ENCODE measurements at regions not wholly inside any gene's neighbourhood (a gene's known extent, or its start where the extent isn't known, plus 50 kb on each side); places are given as distances from the start of the nearest gene placed in this dataset.

DNA sequence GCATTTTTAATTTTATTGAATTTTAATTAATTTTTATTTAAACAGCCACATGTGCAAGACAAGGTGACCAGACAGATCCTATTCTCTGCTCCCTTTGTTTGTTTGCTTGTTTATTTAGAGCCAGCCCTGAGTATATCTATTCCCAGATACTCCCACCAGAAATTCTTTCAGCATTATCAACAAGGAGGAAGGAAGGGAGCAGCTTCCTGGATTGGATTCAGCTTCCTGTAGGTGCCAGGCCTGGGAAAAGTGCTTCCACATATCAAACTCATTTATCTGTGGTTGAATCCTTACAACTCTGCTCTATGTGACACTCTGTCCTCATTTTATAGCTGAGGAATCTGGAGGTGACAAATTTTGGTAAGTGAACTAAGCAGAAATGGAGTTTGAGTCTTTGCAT, 60.5 kb upstream of the KLF7 start:
- Histone ChIP-seq H4K20me1 (ENCODE audit: low read depth) (no peaks in the 10 kb centered on the region), H3K79me2 (ENCODE audit: low read depth) (no peaks in the 10 kb centered on the region), H2AFZ (replicated peaks) (no peak overlapping the region), H3K4me3 (no peak overlapping the region), H3K27ac (no peak overlapping the region), H3K4me1 (peaks cover 58% of the 10 kb centered on the region), H3K27me3 (no peaks in the 10 kb centered on the region), H3K9me3 (ENCODE audit: low read depth) (no peaks in the 10 kb centered on the region), H3F3A (ENCODE audit: low read depth) (peaks cover 26% of the 10 kb centered on the region), H3K36me3 (no peaks in the 10 kb centered on the region), H3K4me2 (peak overlapping the region; percentile 53), H3K9ac (no peak overlapping the region)
- DNase-seq (ENCODE audit: low spot score), result no peak
- Mint-ChIP-seq H3K9me3 (peaks cover 2% of the 10 kb centered on the region), H3K27ac (peak overlapping the region; percentile 92), H3K36me3 (peaks cover 2% of the 10 kb centered on the region), H3K4me1 (peaks cover 82% of the 10 kb centered on the region), H3K27me3 (ENCODE audit: insufficient read depth, low read depth) (peaks cover 17% of the 10 kb centered on the region), H3K4me3 (peak overlapping the region; percentile 61)
- TF ChIP-seq, protein P1, sequence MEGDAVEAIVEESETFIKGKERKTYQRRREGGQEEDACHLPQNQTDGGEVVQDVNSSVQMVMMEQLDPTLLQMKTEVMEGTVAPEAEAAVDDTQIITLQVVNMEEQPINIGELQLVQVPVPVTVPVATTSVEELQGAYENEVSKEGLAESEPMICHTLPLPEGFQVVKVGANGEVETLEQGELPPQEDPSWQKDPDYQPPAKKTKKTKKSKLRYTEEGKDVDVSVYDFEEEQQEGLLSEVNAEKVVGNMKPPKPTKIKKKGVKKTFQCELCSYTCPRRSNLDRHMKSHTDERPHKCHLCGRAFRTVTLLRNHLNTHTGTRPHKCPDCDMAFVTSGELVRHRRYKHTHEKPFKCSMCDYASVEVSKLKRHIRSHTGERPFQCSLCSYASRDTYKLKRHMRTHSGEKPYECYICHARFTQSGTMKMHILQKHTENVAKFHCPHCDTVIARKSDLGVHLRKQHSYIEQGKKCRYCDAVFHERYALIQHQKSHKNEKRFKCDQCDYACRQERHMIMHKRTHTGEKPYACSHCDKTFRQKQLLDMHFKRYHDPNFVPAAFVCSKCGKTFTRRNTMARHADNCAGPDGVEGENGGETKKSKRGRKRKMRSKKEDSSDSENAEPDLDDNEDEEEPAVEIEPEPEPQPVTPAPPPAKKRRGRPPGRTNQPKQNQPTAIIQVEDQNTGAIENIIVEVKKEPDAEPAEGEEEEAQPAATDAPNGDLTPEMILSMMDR (IDR thresholded peaks at IDR 0.05), result no peak
- TF ChIP-seq EZH2 (IDR thresholded peaks at IDR 0.05), result no peak
- no peak for TF ChIP-seq EZH2phosphoT487 (IDR thresholded peaks at IDR 0.05)

DNA sequence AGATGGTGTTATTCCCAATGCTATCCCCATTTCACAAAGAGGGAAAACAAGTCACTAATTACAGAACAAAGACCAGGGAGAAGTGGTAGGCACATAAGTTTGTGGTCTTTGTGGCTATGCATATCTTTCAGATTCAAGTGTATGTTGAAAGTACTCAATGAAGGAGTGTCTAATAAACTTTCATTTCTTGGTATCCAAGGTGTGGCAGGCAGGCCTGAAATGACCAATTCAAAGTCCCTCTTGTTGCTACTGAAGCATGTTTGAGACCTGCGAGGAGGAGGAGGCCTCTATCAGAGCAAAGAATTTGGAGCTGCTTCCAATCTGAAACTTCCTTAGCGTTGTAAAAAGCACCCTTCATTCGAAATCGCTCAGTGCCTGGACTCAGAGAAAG, 60.9 kb upstream of the KLF7 start:
- Histone ChIP-seq H3K4me2 (peak overlapping the region; percentile 53), H3K36me3 (no peaks in the 10 kb centered on the region), H3K27ac (no peak overlapping the region), H3K27me3 (no peaks in the 10 kb centered on the region), H2AFZ (replicated peaks) (peak overlapping the region; percentile 30), H3K4me1 (peaks cover 62% of the 10 kb centered on the region), H3K9ac (no peak overlapping the region), H3K9me3 (ENCODE audit: low read depth) (no peaks in the 10 kb centered on the region), H3K4me3 (peak overlapping the region; percentile 24), H3F3A (ENCODE audit: low read depth) (peaks cover 26% of the 10 kb centered on the region), H3K79me2 (ENCODE audit: low read depth) (no peaks in the 10 kb centered on the region), H4K20me1 (ENCODE audit: low read depth) (no peaks in the 10 kb centered on the region)
- H3K27ac Mint-ChIP-seq, result peak overlapping the region; percentile 92
- peaks cover 17% of the 10 kb centered on the region for H3K27me3 Mint-ChIP-seq (ENCODE audit: insufficient read depth, low read depth)
- peaks cover 82% of the 10 kb centered on the region for H3K4me1 Mint-ChIP-seq
- no peak for DNase-seq (ENCODE audit: low spot score)
- H3K36me3 Mint-ChIP-seq, result peaks cover 2% of the 10 kb centered on the region
- TF ChIP-seq, protein P1 (IDR thresholded peaks at IDR 0.05), result no peak
- TF ChIP-seq EZH2 (IDR thresholded peaks at IDR 0.05), result no peak
- TF ChIP-seq EZH2phosphoT487 (IDR thresholded peaks at IDR 0.05), result no peak
- peak overlapping the region; percentile 61 for H3K4me3 Mint-ChIP-seq
- peaks cover 2% of the 10 kb centered on the region for H3K9me3 Mint-ChIP-seq

DNA sequence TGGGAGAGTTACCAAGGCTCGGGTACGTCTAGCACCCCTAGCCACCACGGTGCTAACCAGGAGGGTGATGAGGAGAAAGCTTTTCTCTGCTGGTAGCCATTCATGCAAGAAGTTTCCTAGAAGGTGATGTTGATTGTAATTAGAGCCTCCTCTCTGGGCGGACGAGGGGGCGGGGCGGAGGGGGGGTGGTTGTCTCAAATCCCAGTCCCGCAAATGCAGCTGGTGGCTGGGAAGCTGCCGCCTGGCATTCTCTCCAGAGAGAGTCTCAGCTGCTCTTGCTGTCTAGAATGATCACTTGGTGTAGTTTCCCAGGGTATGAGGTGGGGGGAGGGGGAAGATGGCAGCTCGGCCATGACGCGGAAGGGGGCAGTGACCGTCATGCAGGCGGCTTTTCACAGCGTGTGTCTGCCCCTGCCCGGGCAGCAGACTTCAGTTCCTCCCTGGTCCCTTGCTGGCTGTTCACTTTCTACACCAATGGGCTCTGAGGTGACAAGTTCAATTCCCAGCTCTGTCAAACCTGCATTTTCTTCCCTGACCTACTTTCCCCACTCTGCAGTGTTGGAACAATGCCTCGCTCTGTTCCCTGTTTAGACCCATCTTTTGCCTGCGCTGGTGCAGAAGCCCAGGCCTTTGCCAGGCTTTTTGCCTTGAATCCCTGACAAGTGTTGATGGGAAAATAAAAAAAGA, 61.5 kb upstream of the KLF7 start:
- H3K27ac Mint-ChIP-seq, result peak overlapping the region; percentile 92
- H3K4me2 ChIP-seq, result peak overlapping the region; percentile 53
- no peak overlapping the region for H3K27ac ChIP-seq

More for the DNA sequence above, 61.5 kb upstream of the KLF7 start:
- Mint-ChIP-seq H3K27me3 (ENCODE audit: insufficient read depth, low read depth) (peaks cover 14% of the 10 kb centered on the region), H3K4me3 (peak overlapping the region; percentile 61), H3K36me3 (peaks cover 2% of the 10 kb centered on the region), H3K4me1 (peaks cover 82% of the 10 kb centered on the region), H3K9me3 (peaks cover 2% of the 10 kb centered on the region)
- H3K9ac ChIP-seq, result no peak overlapping the region
- H4K20me1 ChIP-seq (ENCODE audit: low read depth), result no peaks in the 10 kb centered on the region
- H3K9me3 ChIP-seq (ENCODE audit: low read depth), result no peaks in the 10 kb centered on the region
- no peak for TF ChIP-seq EZH2phosphoT487 (IDR thresholded peaks at IDR 0.05)
- TF ChIP-seq, protein P1 (IDR thresholded peaks at IDR 0.05), result no peak
- TF ChIP-seq EZH2 (IDR thresholded peaks at IDR 0.05), result no peak
- DNase-seq (ENCODE audit: low spot score), result peak; percentile 85
- no peaks in the 10 kb centered on the region for H3K36me3 ChIP-seq
- H3K79me2 ChIP-seq (ENCODE audit: low read depth), result no peaks in the 10 kb centered on the region
- H3F3A ChIP-seq (ENCODE audit: low read depth), result peaks cover 26% of the 10 kb centered on the region
- H3K27me3 ChIP-seq, result no peaks in the 10 kb centered on the region
- H3K4me1 ChIP-seq, result peaks cover 57% of the 10 kb centered on the region
- peak overlapping the region; percentile 24 for H3K4me3 ChIP-seq
- H2AFZ ChIP-seq (replicated peaks), result peak overlapping the region; percentile 30

Measured in neural progenitor cell (in vitro differentiated cells).